ENCODE measurements at regions not wholly inside any gene's neighbourhood (a gene's known extent, or its start where the extent isn't known, plus 50 kb on each side); places are given as distances from the start of the nearest gene placed in this dataset.

- no peaks in the 10 kb centered on the region for H3K79me2 ChIP-seq (ENCODE audit: insufficient read depth, low read depth)
- H3K4me1 ChIP-seq (ENCODE audit: low read depth, poor library complexity, severe bottlenecking): no peaks in the 10 kb centered on the region
- H3K27ac ChIP-seq: no peak overlapping the region
- H4K20me1 ChIP-seq (ENCODE audit: insufficient read depth): no peaks in the 10 kb centered on the region
- H3K9ac ChIP-seq: no peak overlapping the region
- no peak overlapping the region for H2AFZ ChIP-seq (ENCODE audit: low read depth)
- no peak overlapping the region for H3K4me3 ChIP-seq (IDR thresholded peaks at IDR 0.05; ENCODE audit: insufficient read depth, low read depth, low read length)
- TF ChIP-seq CTCF (conservative IDR thresholded peaks at IDR 0.05; ENCODE audit: low read depth, low read length): no peak
- no peaks in the 10 kb centered on the region for H3K27me3 ChIP-seq (ENCODE audit: insufficient read depth, low read depth)
- H3K36me3 ChIP-seq (ENCODE audit: insufficient read depth): no peaks in the 10 kb centered on the region
- no peak overlapping the region for H3K4me2 ChIP-seq
Observed at GRCh38 chr6:21348504-21349195, 244.9 kb upstream of the SOX4 start.

GRCh38 chr6:21349834-21350233 lies 243.7 kb upstream of the SOX4 start:
- Histone ChIP-seq H3K36me3 (ENCODE audit: insufficient read depth) (no peaks in the 10 kb centered on the region), H3K79me2 (ENCODE audit: insufficient read depth, low read depth) (no peaks in the 10 kb centered on the region), H3K27me3 (ENCODE audit: insufficient read depth, low read depth) (no peaks in the 10 kb centered on the region), H2AFZ (ENCODE audit: low read depth) (no peak overlapping the region), H3K4me3 (IDR thresholded peaks at IDR 0.05; ENCODE audit: insufficient read depth, low read depth, low read length) (no peak overlapping the region), H3K27ac (no peak overlapping the region), H3K9ac (no peak overlapping the region), H3K4me1 (ENCODE audit: low read depth, poor library complexity, severe bottlenecking) (no peaks in the 10 kb centered on the region), H4K20me1 (ENCODE audit: insufficient read depth) (no peaks in the 10 kb centered on the region), H3K4me2 (no peak overlapping the region)
- TF ChIP-seq CTCF (conservative IDR thresholded peaks at IDR 0.05; ENCODE audit: low read depth, low read length): no peak

GRCh38 chr6:21350926-21351325 lies 242.6 kb upstream of the SOX4 start:
- Histone ChIP-seq H3K9ac (no peak overlapping the region), H3K4me3 (IDR thresholded peaks at IDR 0.05; ENCODE audit: insufficient read depth, low read depth, low read length) (no peak overlapping the region), H3K27ac (no peak overlapping the region), H3K4me2 (no peak overlapping the region), H3K79me2 (ENCODE audit: insufficient read depth, low read depth) (no peaks in the 10 kb centered on the region), H3K36me3 (ENCODE audit: insufficient read depth) (no peaks in the 10 kb centered on the region), H2AFZ (ENCODE audit: low read depth) (no peak overlapping the region), H4K20me1 (ENCODE audit: insufficient read depth) (no peaks in the 10 kb centered on the region), H3K27me3 (ENCODE audit: insufficient read depth, low read depth) (no peaks in the 10 kb centered on the region), H3K4me1 (ENCODE audit: low read depth, poor library complexity, severe bottlenecking) (no peaks in the 10 kb centered on the region)
- TF ChIP-seq CTCF (conservative IDR thresholded peaks at IDR 0.05; ENCODE audit: low read depth, low read length): no peak

- no peak overlapping the region for H2AFZ ChIP-seq (ENCODE audit: low read depth)
- no peak overlapping the region for H3K9ac ChIP-seq
- H4K20me1 ChIP-seq (ENCODE audit: insufficient read depth): no peaks in the 10 kb centered on the region
- H3K79me2 ChIP-seq (ENCODE audit: insufficient read depth, low read depth): no peaks in the 10 kb centered on the region
- H3K27me3 ChIP-seq (ENCODE audit: insufficient read depth, low read depth): no peaks in the 10 kb centered on the region
- H3K27ac ChIP-seq: no peak overlapping the region
- H3K4me1 ChIP-seq (ENCODE audit: low read depth, poor library complexity, severe bottlenecking): no peaks in the 10 kb centered on the region
- TF ChIP-seq CTCF (conservative IDR thresholded peaks at IDR 0.05; ENCODE audit: low read depth, low read length): no peak
- no peak overlapping the region for H3K4me3 ChIP-seq (IDR thresholded peaks at IDR 0.05; ENCODE audit: insufficient read depth, low read depth, low read length)
- no peaks in the 10 kb centered on the region for H3K36me3 ChIP-seq (ENCODE audit: insufficient read depth)
- H3K4me2 ChIP-seq: no peak overlapping the region
Observed at GRCh38 chr6:21352131-21352530, 241.4 kb upstream of the SOX4 start.

All from KMS-11 (cell line).